NCI-H1105 treated with DMSO at 0.1 percent for 48 hours (cell line): ENCODE measurements at regions not wholly inside any gene's neighbourhood (a gene's known extent, or its start where the extent isn't known, plus 50 kb on each side); places are given as distances from the start of the nearest gene placed in this dataset.
A peak's percentile ranks its signal among the peaks of the same experiment; 100 is the strongest.
"Not testable (repeated sequence)": the region's sequence is repeated elsewhere in the genome, so short reads cannot be mapped to it uniquely, and the experiment has no call there.

Experiments
- DNase-seq: peaks from one replicate; lab custom pipeline; 2025; lab: John Stamatoyannopoulos, UW

DNA sequence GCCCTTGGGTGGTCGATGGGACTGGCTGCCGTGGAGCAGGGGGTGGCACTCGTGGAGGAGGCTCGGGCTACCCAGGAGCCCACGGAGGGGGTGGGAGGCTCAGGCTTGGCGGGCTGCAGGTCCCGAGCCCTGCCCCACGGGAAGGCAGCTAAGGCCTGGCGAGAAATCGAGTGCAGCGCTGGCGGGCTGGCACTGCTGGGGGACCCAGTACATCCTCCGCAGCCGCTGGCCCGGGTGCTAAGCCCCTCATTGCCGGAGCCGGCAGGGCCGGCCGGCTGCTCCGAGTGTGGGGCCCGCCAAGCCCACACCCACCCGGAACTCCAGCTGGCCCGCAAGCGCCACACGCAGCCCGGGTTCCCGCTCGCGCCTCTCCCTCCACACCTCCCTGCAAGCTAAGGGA is 435.6 kb downstream of the RWDD3 start:
- not testable (repeated sequence) for DNase-seq

- no peak for DNase-seq
Observed at GRCh38 chr1:95671098-95671497, 437.1 kb downstream of the RWDD3 start.

DNA sequence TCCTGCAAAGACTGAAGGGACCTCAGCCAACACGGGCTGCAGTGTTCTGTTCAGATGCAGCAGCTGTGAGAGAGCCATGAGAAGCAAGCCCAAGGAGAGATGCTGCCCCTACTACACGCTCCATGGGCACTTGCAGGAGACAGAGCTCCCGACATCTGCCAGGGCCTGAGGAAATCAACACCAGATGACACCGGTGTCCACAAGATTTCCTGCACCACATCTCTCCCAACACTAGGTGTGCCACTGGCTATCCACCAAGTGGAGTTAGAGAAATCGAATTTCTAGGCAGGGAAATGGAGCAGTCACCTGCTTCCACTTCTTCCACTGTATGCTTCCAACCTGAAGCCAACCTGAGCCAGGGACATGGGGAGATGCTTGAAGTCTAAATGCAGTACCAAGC is 445.3 kb downstream of the RWDD3 start:
- no peak for DNase-seq

DNA sequence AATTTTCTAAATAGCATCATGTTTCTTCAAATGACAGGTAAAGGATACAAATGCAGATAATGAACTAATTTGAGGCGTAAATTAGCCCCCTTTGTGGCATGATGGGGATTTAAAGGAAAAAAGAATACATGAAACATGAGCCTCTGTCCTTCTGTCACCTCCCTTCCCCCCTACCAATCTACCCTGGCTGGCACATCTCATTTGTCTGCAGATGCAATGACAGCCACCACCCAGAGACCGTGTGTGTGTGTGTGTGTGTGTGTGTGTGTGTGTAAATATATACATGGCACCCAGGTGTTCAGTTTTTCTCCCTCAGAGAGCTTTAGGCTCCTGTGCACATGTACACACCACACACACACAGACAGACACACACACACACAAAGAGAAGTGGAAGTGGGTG is 451.1 kb downstream of the RWDD3 start:
- peak; percentile 62 for DNase-seq

GRCh38 chr1:95686217-95686616 is 452.2 kb downstream of the RWDD3 start:
- no peak for DNase-seq

GRCh38 chr1:95699149-95699953 is 465.3 kb downstream of the RWDD3 start:
- no peak for DNase-seq

- no peak for DNase-seq
Observed at GRCh38 chr1:95701450-95702173, 467.6 kb downstream of the RWDD3 start.

- no peak for DNase-seq
Observed at GRCh38 chr1:95703046-95703445, 469.0 kb downstream of the RWDD3 start.

DNA sequence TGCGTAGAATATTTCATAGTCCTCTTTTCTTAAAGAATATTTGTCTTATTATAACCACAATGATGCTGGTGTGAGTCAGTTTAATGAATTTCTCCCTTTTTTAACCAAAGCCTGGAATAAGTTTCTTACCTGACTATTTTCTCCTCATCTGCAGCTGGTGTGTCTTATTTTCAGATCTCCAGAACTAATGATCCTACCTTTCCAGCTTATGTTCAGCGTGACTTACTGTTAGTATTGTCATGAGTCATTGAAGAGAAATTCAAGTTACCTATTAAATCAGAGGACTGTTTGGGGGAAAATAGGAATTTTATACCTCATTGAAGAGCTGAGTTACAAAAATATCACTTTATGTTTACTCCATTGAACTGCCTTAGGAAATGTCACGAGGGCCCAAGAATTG is 482.1 kb downstream of the RWDD3 start:
- no peak for DNase-seq

DNA sequence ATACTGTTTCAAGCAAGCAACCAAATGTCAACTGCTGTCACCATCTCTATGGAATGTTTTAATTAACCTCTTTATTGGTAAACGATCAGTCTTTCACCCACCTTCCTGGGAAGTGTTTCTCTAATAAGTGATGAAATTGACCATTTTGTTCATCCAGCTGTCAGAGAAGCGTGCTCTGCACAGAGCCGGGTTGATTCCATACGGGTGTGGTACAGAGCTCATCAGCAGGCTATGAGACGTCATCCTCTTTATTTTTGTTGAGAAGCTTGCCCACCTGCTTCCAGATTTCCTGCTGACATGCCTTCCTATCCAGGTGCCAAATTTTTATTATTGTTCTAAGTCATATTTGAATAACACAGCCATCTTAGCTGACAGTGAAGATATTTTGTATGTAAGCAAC is 482.5 kb downstream of the RWDD3 start:
- no peak for DNase-seq

GRCh38 chr1:95723346-95723745 is 489.3 kb downstream of the RWDD3 start:
- no peak for DNase-seq

DNA sequence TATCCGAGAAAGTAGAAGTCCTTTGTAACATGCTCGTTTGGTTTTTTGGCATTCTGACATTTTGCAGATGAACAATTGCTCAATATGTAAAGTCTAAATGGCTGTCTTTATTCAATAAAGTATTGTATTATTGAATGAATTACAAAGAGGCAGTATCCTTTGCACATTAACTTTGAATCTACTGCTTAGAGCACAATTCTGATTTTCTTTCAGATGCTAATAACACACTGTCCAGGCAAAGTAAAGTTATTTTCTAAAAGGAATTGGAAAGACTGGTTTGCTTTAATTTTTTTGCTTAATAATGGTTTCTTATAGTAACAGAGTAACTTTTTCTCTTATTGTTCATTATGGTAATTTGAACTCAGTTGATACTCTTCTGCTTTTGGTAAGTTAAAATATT is 494.8 kb downstream of the RWDD3 start:
- no peak for DNase-seq

- DNase-seq, result no peak
Observed at GRCh38 chr1:95730986-95731385, 497.0 kb downstream of the RWDD3 start.

DNA sequence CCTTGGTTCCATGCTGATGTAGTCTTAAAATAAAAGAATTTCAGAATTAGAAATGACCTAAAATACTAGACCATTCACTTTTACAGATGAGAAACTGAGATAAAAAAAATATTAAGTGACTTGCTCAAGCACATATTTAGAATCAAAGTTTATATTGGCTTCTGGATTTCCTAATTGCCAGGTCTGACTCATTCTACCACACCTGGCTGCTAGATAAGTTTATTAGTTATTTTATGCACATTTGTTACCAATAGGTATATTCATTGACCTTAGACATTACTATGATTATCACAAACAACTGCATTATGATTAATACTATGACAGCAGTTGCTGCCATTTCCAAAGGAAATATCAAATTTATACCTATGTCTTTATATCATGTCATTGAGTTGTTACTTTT is 497.5 kb downstream of the RWDD3 start:
- no peak for DNase-seq

GRCh38 chr1:95733031-95733430 is 499.0 kb downstream of the RWDD3 start:
- DNase-seq, result no peak

- no peak for DNase-seq
Observed at GRCh38 chr1:95733671-95734070, 499.7 kb downstream of the RWDD3 start.

- no peak for DNase-seq
Observed at GRCh38 chr1:95734560-95734959, 500.6 kb downstream of the RWDD3 start.

GRCh38 chr1:95742591-95743089 is 508.6 kb downstream of the RWDD3 start:
- peak; percentile 72 for DNase-seq

DNA sequence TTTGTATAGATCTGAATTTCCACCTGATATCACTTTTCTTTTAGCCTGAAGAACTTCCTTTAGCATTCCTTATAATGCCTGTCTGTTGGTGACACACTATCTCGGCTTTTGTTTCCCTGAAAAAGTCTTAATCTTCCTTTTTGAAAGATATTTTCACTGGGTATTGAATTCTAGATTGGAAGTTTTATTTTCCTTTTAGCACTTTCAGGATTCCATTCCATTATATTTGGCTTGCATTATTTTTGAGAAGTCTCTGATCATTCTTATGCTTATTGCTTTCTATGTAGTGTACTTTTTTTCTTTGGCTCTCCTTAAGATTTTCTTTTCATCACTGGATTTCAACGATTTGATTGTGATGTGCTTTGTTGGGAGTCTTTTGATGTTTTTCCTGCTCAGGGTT is 510.7 kb downstream of the RWDD3 start:
- DNase-seq, result no peak

GRCh38 chr1:95752515-95753381 is 518.7 kb downstream of the RWDD3 start:
- DNase-seq, result no peak

DNA sequence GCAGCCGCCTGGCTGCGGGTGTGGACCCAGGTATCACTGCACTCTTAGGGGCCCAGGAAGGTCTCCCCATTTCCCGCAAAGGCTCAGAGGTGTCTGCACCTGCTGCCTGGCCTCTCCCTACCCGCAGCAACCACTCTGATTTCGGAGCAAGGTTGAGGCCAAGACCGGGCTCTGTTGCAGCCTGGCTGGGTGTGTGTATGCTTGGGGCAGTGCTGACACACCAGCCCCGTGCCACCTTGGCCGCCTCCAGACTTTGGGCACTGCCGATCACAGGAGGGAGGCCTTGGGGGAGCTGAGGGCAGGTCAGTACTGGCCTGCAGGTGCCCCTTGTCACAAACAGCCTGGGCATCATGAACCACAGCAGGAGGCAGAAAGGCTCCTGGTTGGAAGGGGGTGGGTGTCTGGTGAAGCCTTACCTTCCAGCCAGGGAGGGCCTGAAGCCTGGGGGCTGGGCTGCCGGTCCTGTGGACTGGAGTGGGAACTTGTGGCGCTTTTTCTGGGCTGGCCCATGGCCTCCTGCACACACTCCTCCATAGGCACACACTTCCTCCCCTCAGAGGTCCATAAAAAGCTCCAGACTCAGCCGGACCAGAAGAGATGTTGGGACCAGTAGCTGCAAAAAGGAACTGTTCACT is 519.5 kb downstream of the RWDD3 start:
- no peak for DNase-seq

DNA sequence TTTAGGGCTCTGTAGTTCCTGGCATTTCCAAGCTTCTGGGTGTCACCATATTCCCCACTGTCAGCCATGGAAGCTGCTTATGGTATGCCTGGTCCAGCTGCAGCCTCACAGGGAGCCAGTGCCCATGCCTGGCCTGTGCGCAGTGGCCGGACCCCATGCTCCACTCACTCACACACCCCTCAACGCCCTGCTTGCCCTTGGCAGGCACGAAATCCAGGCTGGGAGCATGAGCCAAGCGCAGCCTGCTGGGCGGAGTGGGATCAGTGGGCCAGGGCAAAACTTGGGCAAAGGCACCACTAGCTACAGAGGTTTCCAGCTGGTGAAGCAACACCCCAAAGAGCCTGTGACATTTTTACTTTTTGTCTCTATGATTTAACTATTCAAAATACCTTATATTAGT is 520.4 kb downstream of the RWDD3 start:
- DNase-seq, result no peak
